Endothelial cell of hepatic sinusoid (primary cell): ENCODE measurements at regions not wholly inside any gene's neighbourhood (a gene's known extent, or its start where the extent isn't known, plus 50 kb on each side); places are given as distances from the start of the nearest gene placed in this dataset.
"Not testable (repeated sequence)": the region's sequence is repeated elsewhere in the genome, so short reads cannot be mapped to it uniquely, and the experiment has no call there.

Experiments used
- in situ Hi-C: cut with HindIII; loops from 2 replicates; pipeline ENCODE4 v1.10.0; 2017; ENCODE audit warnings: low sequenced_read_pairs

- in situ Hi-C loops: no loop called here
Measured at GRCh38 chr4:188717661-188718060, 578.4 kb downstream of the TRIML1 start.

- in situ Hi-C loops: no loop called here
Measured at GRCh38 chr4:188719794-188720193, 580.6 kb downstream of the TRIML1 start.

GRCh38 chr4:188722911-188723310 is 583.7 kb downstream of the TRIML1 start:
- in situ Hi-C loops: no loop called here

- in situ Hi-C loops: no loop called here
Measured at GRCh38 chr4:188727746-188728145, 588.5 kb downstream of the TRIML1 start.

- in situ Hi-C loops: no loop called here
Measured at GRCh38 chr4:188728359-188728758, 589.1 kb downstream of the TRIML1 start.

- in situ Hi-C loops: no loop called here
Measured at GRCh38 chr4:188732131-188732530, 592.9 kb downstream of the TRIML1 start.

- in situ Hi-C loops: no loop called here
Measured at GRCh38 chr4:188735082-188735481, 595.8 kb downstream of the TRIML1 start.

- in situ Hi-C loops: no loop called here
Measured at GRCh38 chr4:188737251-188738002, 598.2 kb downstream of the TRIML1 start.

- in situ Hi-C loops: not testable (repeated sequence)
Measured at GRCh38 chr4:188738290-188738689, 599.0 kb downstream of the TRIML1 start.

- in situ Hi-C loops: not testable (repeated sequence)
Measured at GRCh38 chr4:188740172-188740571, 600.9 kb downstream of the TRIML1 start.

- in situ Hi-C loops: not testable (repeated sequence)
Measured at GRCh38 chr4:188740791-188741190, 601.5 kb downstream of the TRIML1 start.

GRCh38 chr4:188754372-188755002 is 615.2 kb downstream of the TRIML1 start:
- in situ Hi-C loops: no loop called here

- in situ Hi-C loops: no loop called here
Measured at GRCh38 chr4:188767496-188767895, 628.3 kb downstream of the TRIML1 start.

- in situ Hi-C loops: no loop called here
Measured at GRCh38 chr4:188778905-188779304, 639.7 kb downstream of the TRIML1 start.

GRCh38 chr4:188779581-188779980 is 640.3 kb downstream of the TRIML1 start:
- in situ Hi-C loops: no loop called here

GRCh38 chr4:188780028-188780427 is 640.8 kb downstream of the TRIML1 start:
- in situ Hi-C loops: no loop called here

- in situ Hi-C loops: no loop called here
Measured at GRCh38 chr4:188780686-188781085, 641.4 kb downstream of the TRIML1 start.

GRCh38 chr4:188781655-188782054 is 642.4 kb downstream of the TRIML1 start:
- in situ Hi-C loops: no loop called here

GRCh38 chr4:188783175-188783574 is 643.9 kb downstream of the TRIML1 start:
- in situ Hi-C loops: no loop called here

GRCh38 chr4:188783606-188784160 is 644.4 kb downstream of the TRIML1 start:
- in situ Hi-C loops: no loop called here

- in situ Hi-C loops: not testable (repeated sequence)
Measured at GRCh38 chr4:188796600-188796999, 657.4 kb downstream of the TRIML1 start.

GRCh38 chr4:188797011-188797410 is 657.8 kb downstream of the TRIML1 start:
- in situ Hi-C loops: not testable (repeated sequence)
